GM18868 (cell line): ENCODE measurements at regions not wholly inside any gene's neighbourhood (a gene's known extent, or its start where the extent isn't known, plus 50 kb on each side); places are given as distances from the start of the nearest gene placed in this dataset.
"Not testable (repeated sequence)": the region's sequence is repeated elsewhere in the genome, so short reads cannot be mapped to it uniquely, and the experiment has no call there.

Experiments
- ATAC-seq: cut with Tn5 transposase; IDR thresholded peaks from one replicate; pipeline ENCODE4 v1.9.1; 2021; ENCODE audit warnings: mild to moderate bottlenecking, moderate library complexity; ENCODE audit not compliant: unreplicated experiment

DNA sequence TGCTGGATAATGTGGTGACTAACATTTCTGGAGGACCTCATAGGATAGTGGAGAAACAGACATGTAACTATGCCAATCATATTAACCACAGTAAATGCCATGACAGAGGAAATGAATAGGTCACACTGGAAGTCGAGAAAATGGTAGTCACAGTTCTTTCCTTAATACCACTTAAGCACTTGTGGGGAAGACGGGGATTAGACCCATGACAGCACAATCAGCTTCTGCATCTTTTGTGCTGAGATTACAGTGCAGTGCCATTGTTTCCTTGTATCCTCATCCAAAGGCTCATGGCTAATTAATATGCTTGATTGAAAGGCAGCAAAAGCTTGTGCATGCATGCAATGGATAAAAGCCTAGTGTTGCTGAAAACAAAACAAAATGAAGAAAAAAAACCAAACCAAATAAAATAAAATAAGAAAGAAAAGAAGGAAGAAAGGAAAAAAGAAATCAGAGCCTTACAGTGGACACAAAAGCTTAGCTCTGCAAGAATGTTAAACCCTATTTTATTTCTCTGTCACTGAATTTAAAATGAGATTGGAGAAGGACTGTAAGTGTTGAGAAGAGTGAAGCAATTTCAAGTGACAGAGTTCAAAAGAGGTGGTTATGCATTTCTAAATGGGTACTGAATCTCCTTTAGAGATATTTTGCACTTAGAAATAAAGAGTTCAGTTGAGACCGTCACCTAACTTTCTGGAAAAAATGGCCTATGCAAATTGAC lies 1011.9 kb downstream of the CDH8 start:
- ATAC-seq = no peak

DNA sequence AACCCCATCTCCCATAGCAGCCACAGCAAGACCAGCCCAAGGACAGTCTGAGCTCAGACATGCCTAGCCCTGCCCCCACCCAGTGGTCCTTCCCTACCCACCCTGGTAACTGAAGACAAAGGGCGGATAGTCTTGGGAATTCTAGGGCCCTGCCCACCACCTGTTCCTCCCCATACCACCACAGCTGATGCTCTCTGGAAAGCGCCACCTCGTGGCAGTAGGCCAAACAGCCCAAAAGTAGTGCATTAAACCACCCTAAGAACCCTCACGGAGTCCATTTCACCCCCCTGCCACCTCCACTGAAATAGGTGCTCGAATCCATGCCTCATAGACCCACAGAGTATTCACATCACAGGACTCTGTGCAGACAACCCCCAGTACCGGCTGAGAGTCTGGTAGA lies 1021.4 kb downstream of the CDH8 start:
- ATAC-seq = no peak

DNA sequence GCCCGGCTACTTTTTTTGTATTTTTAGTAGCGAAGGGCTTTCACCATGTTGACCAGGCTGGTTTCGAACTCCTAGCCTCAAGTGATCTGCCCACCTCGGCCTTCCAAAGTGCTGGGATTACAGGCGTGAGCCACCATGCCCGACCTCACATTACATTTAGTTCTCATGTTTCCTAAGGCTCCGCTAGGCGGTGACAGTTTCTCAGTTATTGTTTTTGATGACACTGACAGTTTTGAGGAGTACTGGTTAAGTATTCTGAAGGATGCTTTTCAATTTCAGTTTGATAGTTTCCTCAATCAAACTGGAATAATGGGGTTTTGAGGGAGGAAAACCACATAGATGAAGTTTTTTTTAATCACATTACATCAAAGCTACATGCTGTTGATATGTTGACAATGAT lies 1028.5 kb downstream of the CDH8 start:
- ATAC-seq = no peak

DNA sequence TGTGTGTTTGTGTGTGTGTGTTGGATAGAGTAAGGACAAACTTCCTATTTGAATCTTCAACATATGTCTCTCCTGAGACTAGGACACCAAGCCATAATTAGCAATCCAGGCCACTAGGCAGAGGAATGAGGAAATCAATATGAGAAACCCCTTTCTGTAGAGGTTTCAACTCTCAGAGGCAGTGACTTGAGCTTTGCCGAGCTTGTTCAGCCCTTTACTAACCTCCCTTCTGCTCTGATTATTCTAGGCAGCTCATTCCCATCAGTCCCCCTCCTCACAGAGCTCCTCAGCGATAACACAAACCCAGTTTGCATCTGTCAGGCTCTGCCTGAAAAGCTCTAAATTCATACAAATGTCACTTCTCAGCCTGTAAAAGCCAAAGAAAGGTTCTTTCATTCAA lies 1030.3 kb downstream of the CDH8 start:
- ATAC-seq = no peak

DNA sequence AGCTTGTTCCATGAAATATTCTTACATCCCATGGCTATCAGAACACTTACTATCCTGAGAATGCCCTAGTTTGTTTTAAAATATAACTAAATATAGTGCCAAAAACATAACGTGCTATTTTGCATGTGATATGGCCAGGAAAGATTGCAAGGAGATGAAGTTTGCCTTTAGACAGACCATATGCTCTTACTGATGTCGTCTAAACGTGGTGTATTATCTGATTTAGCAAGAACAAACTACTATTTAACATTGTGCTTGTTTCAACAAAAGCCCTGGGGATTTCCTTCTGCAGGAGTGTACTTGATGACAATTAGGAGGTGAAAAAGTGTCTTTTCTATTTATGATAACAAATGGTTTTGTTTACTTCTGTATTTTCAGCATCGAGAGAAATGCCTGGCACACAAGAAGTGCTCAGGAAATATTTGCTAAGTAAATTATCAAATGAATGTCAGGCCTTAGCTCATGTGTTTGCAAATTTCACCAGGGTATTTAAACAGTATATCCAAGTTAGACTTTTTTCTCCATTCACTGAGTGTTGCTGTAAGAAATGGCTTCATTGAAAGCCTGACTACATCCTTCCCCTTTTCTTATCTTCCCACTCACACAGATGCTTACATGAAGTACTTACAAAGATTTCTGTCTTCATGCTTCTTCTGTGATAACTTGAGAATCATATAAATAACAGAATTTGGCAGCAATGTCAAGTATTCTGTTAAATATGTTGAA lies 1033.6 kb downstream of the CDH8 start:
- ATAC-seq = no peak

DNA sequence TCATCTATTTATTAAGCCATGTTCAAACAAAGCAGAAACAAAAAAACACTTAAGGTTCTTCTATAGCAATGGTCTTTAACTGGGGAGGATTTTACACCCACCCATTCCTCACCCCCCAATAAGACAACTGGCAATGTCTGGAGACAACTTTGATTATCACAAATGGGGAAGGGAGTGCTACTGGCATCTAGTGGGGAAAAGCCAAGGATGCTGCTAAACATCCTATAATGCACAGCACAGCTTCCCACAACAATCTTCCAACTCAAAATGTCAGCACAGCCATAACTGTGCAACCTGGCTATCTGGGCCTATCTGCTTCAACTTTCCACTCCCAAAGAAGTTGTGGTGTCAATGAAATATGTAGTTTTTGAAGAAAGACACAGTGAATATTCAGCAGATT lies 1044.4 kb downstream of the CDH8 start:
- ATAC-seq = no peak

DNA sequence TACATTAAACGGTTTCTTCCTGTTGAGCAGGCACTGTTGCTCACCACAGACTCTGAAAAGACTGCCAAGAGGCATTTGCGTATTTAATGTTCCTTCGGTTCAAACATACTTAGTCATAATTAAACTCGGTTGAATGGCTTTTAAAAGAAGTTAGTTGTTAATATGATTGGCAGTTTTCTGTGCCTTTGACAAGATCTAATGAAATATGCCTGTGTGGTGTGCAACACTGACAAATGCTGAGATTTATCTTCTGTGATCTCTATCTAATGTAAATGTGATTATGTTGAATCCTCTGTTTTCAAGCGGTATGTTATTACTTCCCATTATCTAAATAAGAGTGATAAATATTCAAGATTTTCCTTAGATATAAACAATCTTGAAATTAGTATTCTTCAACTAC lies 1046.6 kb downstream of the CDH8 start:
- ATAC-seq = no peak

DNA sequence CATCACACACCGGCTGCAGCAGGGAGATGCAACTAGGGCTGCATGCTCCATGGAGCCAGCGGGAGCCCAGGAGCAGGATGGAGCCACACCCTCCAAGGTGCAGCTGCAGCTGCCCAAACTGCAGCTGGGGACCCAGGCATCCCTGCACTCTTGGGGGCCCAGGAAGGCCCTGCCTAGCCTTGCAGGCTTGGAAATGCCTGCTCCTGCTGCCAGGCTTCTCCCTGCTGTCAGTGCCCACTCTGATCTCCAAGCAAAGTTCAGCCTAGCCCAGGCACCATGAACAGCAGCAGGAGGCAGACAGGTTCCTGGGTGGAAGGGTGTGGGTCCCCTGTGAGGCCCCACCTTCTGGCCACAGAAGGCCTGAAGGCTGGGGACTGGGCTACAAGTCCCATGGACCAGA lies 1057.1 kb downstream of the CDH8 start:
- no peak for ATAC-seq

DNA sequence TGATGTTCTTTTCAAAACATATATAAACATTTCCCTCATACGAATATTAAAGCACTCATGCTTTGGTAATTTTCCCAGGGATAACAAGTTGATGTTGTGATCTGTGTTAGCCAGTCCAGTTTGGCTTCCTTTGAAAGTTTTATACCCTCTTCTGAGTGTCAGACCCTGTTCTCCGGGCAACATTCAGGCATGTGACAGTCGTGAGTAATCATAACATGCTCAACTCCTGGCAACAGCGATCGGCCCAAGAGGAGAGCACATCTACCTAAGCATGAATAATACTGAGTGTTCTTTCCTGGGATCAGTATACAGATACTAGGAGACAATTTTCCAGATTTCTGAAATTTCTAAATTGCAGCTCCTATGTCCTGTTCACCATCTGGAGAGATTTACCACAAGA lies 1086.4 kb downstream of the CDH8 start:
- ATAC-seq = no peak

DNA sequence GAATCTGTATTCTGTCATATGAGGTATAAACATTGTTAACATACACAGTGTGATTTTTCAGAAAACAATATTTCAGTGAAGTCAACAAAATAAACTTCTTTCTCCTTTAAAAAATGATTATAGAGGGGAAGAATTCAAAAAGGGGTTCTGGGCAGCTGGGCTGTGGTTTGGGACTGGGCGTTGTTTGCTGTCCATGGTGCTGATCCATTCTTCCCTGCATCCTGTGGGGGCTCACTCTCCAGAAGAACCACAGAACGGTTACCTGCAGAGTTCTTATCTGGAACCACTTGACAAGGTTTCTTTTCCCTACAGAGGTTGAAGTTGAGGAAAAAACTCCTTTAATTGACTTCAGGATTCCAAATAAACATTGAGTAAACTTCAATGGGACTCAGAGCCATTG lies 1091.0 kb downstream of the CDH8 start:
- ATAC-seq = no peak

DNA sequence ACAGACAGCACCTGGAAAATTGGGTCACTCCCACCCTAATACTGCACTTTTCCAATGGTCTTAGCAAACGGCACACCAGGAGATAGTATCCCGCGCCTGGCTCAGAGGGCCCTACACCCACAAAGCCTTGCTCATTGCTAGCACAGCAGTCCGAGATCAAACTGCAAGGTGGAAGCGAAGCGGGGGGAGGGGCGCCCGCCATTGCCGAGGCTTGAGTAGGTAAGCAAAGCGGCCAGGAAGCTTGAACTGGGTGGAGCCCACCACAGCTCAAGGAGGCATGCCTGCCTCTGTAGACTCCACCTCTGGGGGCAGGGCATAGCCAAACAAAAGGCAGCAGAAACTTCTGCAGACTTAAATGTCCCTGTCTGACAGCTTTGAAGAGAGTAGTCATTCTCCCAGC lies 1100.0 kb downstream of the CDH8 start:
- not testable (repeated sequence) for ATAC-seq

DNA sequence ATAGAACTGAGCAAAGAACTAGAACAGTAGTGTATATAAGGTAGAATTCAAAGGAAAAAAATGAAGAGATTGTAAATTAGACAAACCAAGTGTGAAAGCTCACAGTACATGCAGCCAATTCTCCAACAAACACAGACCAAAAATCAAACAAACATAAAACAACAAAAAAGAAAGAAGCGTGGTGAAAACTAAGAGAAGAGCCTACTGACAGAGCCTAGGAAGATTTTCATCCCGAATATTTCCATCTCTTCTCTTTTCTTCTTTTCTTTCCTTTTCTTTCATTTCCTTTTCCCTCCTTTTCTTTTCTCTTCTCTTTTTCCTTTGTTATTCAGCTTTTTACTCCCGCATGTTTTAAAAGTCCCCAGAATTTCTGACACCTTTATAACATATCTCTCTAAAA lies 1103.6 kb downstream of the CDH8 start:
- no peak for ATAC-seq

DNA sequence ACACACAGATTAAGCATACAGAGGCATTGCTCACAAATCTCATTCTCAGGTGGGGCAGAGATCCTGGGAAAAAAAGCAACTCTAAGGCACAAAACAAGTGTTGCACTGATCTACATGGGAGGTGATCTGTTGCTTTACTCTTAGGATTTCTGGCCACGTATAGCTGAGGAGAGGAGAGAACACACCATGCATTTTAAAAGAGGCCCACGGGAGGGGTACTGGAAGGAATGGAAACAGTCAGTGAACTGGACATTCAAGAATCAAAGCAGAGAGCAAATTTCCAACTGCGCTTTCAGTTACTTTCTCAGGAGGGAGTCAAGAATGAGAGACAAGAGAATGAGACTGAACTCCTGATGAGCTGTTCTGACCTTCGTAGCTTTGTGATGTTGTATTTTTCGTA lies 1105.9 kb downstream of the CDH8 start:
- ATAC-seq = no peak

DNA sequence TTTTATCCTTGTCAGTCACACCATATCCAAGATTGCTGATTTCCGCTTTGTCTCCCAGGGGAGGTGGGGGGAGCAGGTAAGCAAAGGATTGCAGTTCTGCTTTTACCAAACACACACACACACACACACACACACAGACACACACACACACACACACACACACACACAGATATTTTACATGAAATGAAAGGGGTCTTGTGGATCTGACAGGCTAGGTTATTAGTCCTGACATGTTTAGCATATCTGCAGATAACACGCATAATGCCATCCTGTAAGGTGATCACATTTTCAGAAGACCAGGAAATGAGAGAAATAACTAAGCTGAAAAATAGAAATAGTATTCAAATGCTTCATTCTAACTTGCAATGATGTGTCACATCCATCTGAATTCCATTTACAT lies 1113.3 kb downstream of the CDH8 start:
- no peak for ATAC-seq

DNA sequence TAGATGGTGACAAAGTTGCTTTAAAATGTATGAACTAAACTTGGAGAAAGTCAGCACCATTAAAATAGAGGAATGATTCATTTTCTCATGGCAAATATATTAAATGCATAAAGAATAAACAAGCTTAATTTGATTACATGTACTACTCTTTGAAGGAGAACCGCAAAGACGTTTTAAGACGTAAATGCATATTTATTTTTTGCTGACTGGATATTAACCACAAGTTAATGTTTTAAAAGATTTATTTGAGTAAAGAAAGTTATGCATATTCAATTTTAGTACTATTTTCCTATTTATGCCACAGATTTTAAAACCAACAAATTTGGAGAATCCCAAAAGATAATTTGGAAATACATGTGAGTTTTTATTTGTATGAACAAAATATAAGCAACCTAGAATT lies 1121.9 kb downstream of the CDH8 start:
- no peak for ATAC-seq

DNA sequence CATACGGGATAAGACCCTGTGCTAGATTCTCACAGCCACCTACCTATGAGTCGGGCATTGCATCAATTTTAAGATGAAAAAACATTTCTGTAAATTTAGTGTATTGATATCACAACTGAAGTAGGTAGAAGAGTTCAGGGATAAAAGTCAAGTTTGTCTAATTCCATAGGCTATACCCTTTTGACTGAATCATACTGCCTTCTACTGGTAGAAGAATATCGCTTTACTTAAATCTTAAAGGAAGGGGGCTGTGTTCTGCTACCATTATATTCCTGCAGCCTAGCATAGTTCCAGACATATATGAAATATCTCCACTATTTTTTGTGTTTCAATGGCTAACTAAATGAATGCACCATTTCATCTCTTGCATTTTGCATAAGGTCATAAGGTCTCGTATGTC lies 1128.6 kb downstream of the CDH8 start:
- no peak for ATAC-seq

DNA sequence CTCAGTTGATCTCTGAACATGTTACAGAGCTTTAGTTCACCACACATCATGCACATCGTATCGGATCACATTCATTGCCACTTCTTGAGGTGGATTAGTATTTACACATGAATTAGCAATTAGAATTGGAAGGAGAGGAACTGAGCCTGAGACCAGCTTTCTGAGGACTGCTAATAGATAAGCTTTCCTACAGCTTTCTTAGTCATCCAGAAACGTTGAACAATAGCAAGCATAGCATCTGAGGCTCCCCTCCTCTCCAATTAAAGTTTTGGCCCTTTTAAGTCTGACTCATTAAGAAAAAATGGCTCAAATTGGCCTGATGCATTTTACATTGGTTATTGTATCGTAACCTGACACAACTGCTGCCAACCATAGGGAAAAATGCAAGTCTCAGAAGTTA lies 1130.4 kb downstream of the CDH8 start:
- no peak for ATAC-seq

DNA sequence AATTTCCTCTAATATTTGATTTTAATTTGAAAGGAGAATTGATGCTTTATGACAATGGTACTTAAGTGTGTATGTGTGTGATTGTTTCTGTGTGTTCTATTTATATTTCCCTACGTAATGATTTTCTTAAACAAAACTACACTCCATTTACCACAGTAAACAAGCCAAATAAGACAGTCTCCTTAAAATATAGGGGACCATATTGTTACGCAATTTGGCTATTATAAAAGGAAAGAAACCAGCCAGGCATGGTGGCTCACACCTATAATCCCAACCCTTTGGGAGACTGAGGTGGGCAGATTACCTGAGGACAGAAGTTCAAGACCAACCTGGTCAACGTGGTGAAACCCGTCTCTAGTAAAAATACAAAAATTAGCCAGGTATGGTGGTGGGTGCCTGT lies 1134.1 kb downstream of the CDH8 start:
- ATAC-seq = no peak

DNA sequence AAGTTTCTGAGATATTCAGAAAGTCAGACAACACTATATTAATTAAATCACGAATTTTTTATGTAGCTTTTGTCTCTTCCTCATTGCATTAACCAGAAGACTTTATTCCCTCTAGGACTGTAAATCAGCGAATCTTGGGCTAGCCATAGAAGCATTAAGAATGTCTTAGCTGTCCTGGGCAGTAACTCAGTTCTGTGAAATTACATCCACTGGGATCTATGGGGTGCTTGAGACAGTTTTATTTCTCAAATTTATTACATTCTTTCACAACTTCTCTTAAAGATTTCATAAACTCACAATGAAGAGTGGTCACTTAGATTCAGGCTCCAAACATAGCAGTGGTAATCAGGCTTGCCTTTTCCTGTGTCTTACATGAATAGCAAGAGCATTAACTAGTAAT lies 1153.4 kb downstream of the CDH8 start:
- ATAC-seq = no peak

DNA sequence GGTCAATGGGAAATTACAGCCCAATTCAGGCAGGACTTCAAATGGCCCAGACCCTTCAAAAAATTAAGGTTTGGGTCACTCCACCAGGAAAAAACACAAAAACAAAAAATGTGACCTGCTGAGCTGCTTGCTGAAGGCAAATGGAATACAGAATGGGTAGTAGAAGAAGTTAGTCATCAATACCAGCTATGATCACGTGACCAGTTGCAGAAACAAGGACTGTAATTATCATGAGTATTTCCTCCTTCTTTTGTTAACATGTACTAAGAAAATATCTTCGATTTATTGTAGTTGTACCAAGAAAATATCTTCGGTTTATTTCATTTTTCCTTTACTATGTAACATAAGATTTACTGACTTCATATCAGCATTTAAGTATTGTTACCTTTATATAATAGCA lies 1183.6 kb downstream of the CDH8 start:
- ATAC-seq = no peak

DNA sequence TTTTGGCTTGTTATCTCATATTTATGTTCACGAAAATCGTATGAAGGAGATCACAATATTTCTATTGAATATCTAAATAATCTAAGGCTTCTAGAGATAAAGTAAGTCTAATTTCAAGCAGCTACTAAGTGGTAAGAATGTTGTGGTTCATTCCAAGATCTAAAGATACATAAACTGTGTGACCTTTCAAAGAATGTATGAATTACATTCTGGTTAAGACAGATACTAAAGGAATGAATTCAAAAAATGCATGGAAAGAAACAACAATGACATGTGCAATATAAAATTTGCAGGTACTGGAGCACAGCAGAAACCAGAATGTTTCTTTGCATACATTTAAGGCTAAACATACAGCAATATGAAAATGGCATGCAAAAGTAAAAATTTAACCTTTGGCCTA lies 1214.6 kb downstream of the CDH8 start:
- no peak for ATAC-seq

DNA sequence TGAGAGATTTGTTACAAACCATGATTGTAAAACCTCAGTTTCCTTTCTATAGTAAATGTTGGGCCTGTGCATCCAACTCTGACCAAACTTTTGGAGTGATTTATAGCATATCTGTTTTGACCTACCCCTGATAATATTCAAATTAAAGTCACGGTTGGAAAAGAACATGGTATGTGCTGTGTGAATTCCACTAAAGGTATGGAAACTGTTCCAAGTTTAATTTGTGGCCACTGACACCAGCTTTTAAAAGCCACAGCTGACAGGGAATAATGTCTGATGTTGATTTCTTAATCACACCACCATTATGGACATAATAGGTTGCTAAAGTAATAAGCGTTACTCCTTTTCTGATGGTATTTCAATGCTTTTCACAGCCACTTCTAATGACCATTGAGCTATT lies 1215.9 kb downstream of the CDH8 start:
- ATAC-seq = no peak

DNA sequence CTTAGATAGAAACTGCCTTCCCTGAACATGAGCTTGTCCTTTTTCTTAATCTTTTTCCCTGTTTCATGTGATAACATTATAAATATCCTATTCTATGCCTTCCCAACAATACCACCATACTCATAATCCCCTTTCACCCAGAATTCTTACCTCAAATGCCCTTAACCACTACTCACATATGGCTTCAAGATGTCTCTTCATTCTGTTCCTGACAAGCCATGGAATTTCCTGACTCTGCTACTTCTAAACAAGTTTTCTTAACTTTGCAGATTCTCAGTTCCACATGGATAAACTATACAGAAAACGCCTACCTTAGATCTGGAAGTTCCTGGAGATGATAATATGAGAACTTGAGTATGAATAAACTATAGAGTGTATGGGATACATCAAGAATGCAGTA lies 1217.8 kb downstream of the CDH8 start:
- no peak for ATAC-seq
